GM23338 (cell line): ENCODE measurements at regions not wholly inside any gene's neighbourhood (a gene's known extent, or its start where the extent isn't known, plus 50 kb on each side); places are given as distances from the start of the nearest gene placed in this dataset.
A peak's percentile ranks its signal among the peaks of the same experiment; 100 is the strongest.

ENCODE experiments used
- ATAC-seq: fragments of 200-7000 bp; cut with Tn5 transposase; 3 replicates; pipeline ENCODE4 v1.9.1; 2020
- DNase-seq: peaks from one replicate; pipeline ENCODE4 v3.0.0-alpha.2; 2015; ENCODE audit warnings: low spot score
- H2AFZ ChIP-seq: fragments of 200-600 bp; sonication (generic); 2 replicates; pipeline ENCODE4 v1.8.0; 2016; ENCODE audit warnings: antibody characterized with exemption, mild to moderate bottlenecking, moderate library complexity
- H3F3A ChIP-seq: fragments of 200-600 bp; sonication (generic); replicated peaks from 2 replicates; pipeline ENCODE4 v1.8.0; 2017; ENCODE audit warnings: antibody characterized with exemption, mixed run types, low read depth
- H3K27ac ChIP-seq: fragments of 200-600 bp; sonication (generic); 2 replicates; pipeline ENCODE4 v1.6.1; 2016; ENCODE audit warnings: low read depth
- H3K27me3 ChIP-seq: fragments of 200-600 bp; sonication (generic); 2 replicates; pipeline ENCODE4 v1.8.0; 2016; ENCODE audit warnings: mild to moderate bottlenecking, mixed run types, moderate library complexity; ENCODE audit not compliant: insufficient read depth
- H3K36me3 ChIP-seq: fragments of 200-600 bp; sonication (generic); 2 replicates; pipeline ENCODE4 v1.8.0; 2016; ENCODE audit warnings: mild to moderate bottlenecking; ENCODE audit not compliant: insufficient read depth
- H3K4me1 ChIP-seq: fragments of 200-600 bp; sonication (generic); 2 replicates; pipeline ENCODE4 v1.8.0; 2016; ENCODE audit warnings: mild to moderate bottlenecking, moderate library complexity; ENCODE audit not compliant: insufficient read depth
- H3K4me2 ChIP-seq: fragments of 200-600 bp; sonication (generic); 2 replicates; pipeline ENCODE4 v1.7.1; 2017; ENCODE audit warnings: mixed run types
- H3K4me3 ChIP-seq: fragments of 200-600 bp; sonication (generic); 2 replicates; pipeline ENCODE4 v1.6.1; 2016; ENCODE audit warnings: mixed run types
- H3K79me2 ChIP-seq: fragments of 200-600 bp; sonication (generic); replicated peaks from 2 replicates; pipeline ENCODE4 v1.8.0; 2017; ENCODE audit warnings: mild to moderate bottlenecking; ENCODE audit not compliant: insufficient read depth
- H3K9me2 ChIP-seq: fragments of 200-600 bp; sonication (generic); 2 replicates; pipeline ENCODE4 v1.8.0; 2017; ENCODE audit not compliant: insufficient read depth
- H4K20me1 ChIP-seq: fragments of 200-600 bp; sonication (generic); replicated peaks from 2 replicates; pipeline ENCODE4 v1.8.0; 2017; ENCODE audit warnings: mild to moderate bottlenecking; ENCODE audit not compliant: insufficient read depth
- H3K27ac Mint-ChIP-seq: 2 replicates; pipeline ENCODE4 v1.8.0; 2020; ENCODE audit warnings: inconsistent platforms, mild to moderate bottlenecking, moderate library complexity, mixed read lengths
- H3K27me3 Mint-ChIP-seq: 3 replicates; pipeline ENCODE4 v1.8.0; 2022; ENCODE audit warnings: low read depth, mild to moderate bottlenecking, moderate library complexity, mixed read lengths, inconsistent platforms; ENCODE audit not compliant: insufficient read depth, poor library complexity
- H3K36me3 Mint-ChIP-seq: 3 replicates; pipeline ENCODE4 v1.8.0; 2021; ENCODE audit warnings: low read depth, mild to moderate bottlenecking, inconsistent platforms, moderate library complexity, mixed read lengths
- H3K4me1 Mint-ChIP-seq: 3 replicates; pipeline ENCODE4 v1.8.0; 2020; ENCODE audit warnings: mild to moderate bottlenecking, inconsistent platforms, mixed read lengths
- H3K4me3 Mint-ChIP-seq: 3 replicates; pipeline ENCODE4 v1.8.0; 2021; ENCODE audit warnings: moderate library complexity, mild to moderate bottlenecking, inconsistent platforms, mixed read lengths
- H3K9me3 Mint-ChIP-seq: 3 replicates; pipeline ENCODE4 v1.8.0; 2020; ENCODE audit warnings: moderate library complexity, mild to moderate bottlenecking, inconsistent platforms, mixed read lengths
- CREB1 ChIP-seq: fragments of 250-450 bp; sonication (Bioruptor Pico); IDR thresholded peaks from 2 replicates; pipeline ENCODE4 v1.5.0; 2020; ENCODE audit warnings: low read depth, mild to moderate bottlenecking, moderate library complexity
- CTCF ChIP-seq, 2 experiments: fragments of 200-600 bp in 1 of 2; sonication (generic) in 1 of 2; conservative IDR thresholded peaks; 2 replicates each; pipeline versions ENCODE4 v1.5.1 to v1.6.1; 2016 to 2017; ENCODE audit warnings: antibody characterized with exemption in 2 of 2, low read depth in 2 of 2, mild to moderate bottlenecking in 2 of 2, moderate library complexity in 1 of 2
- ETS1 ChIP-seq: IDR thresholded peaks from 2 replicates; pipeline ENCODE4 v1.6.1; 2016; ENCODE audit warnings: antibody characterized with exemption
- EZH2 ChIP-seq: fragments of 200-600 bp; sonication (generic); IDR thresholded peaks from one replicate; pipeline ENCODE4 v1.8.0; 2017; ENCODE audit warnings: antibody characterized with exemption, mild to moderate bottlenecking, low read depth; ENCODE audit not compliant: unreplicated experiment
- EZH2phosphoT487 ChIP-seq: fragments of 200-600 bp; sonication (generic); IDR thresholded peaks from one replicate; pipeline ENCODE4 v1.8.1; 2018; ENCODE audit warnings: antibody characterized with exemption; ENCODE audit not compliant: unreplicated experiment
- JUNB ChIP-seq: IDR thresholded peaks from one replicate; pipeline ENCODE4 v1.6.1; 2016; ENCODE audit warnings: antibody characterized with exemption; ENCODE audit not compliant: unreplicated experiment
- NANOG ChIP-seq: IDR thresholded peaks from 2 replicates; pipeline ENCODE4 v1.6.1; 2016; ENCODE audit warnings: antibody characterized with exemption, borderline replicate concordance
- POLR2AphosphoS5 ChIP-seq: IDR thresholded peaks from 2 replicates; pipeline ENCODE4 v1.6.1; 2016; ENCODE audit warnings: antibody characterized with exemption, low read depth
- REST ChIP-seq: IDR thresholded peaks from one replicate; pipeline ENCODE4 v1.6.1; 2018; ENCODE audit warnings: antibody characterized with exemption; ENCODE audit not compliant: unreplicated experiment
- STAT1 ChIP-seq: IDR thresholded peaks from one replicate; pipeline ENCODE4 v1.6.1; 2016; ENCODE audit warnings: antibody characterized with exemption; ENCODE audit not compliant: unreplicated experiment
- ZNF114 ChIP-seq: fragments of 250-450 bp; sonication (Bioruptor Pico); IDR thresholded peaks from 2 replicates; pipeline ENCODE4 v1.5.0; 2020; ENCODE audit warnings: mild to moderate bottlenecking, moderate library complexity
- ZNF331 ChIP-seq: fragments of 250-450 bp; sonication (Bioruptor Pico); IDR thresholded peaks from 2 replicates; pipeline ENCODE4 v1.5.0; 2020; ENCODE audit warnings: low read depth, mild to moderate bottlenecking, moderate library complexity
- ZNF462 ChIP-seq: fragments of 250-450 bp; sonication (Bioruptor Pico); IDR thresholded peaks from 2 replicates; pipeline ENCODE4 v1.5.0; 2020; ENCODE audit warnings: mild to moderate bottlenecking, moderate library complexity

- no peak overlapping the region for H3K4me2 ChIP-seq
- peaks cover 5% of the 10 kb centered on the region for H3K27me3 Mint-ChIP-seq
These were observed 619.4 kb downstream of the PYDC2 start for GRCh38 chr3:192080336-192080735.

More at GRCh38 chr3:192080336-192080735, 619.4 kb downstream of the PYDC2 start:
- ATAC-seq (no peak), DNase-seq (no peak)
- Histone ChIP-seq H3K27me3 (no peaks in the 10 kb centered on the region), H3K79me2 (no peaks in the 10 kb centered on the region), H3K4me1 (peaks cover 21% of the 10 kb centered on the region), H4K20me1 (no peaks in the 10 kb centered on the region), H3K4me3 (no peak overlapping the region), H3K27ac (no peak overlapping the region), H2AFZ (peak overlapping the region; percentile 64), H3K9me2 (peaks cover 6% of the 10 kb centered on the region; the same call in 1 of the 2 replicates), H3F3A (no peaks in the 10 kb centered on the region), H3K36me3 (no peaks in the 10 kb centered on the region)
- Mint-ChIP-seq H3K9me3 (peaks cover 11% of the 10 kb centered on the region), H3K27ac (no peak overlapping the region), H3K36me3 (peaks cover 11% of the 10 kb centered on the region; the same call in 2 of the 3 replicates), H3K4me3 (no peak overlapping the region), H3K4me1 (peaks cover 24% of the 10 kb centered on the region)
- TF ChIP-seq EZH2phosphoT487 (no peak), CTCF (conservative IDR thresholded peaks at IDR 0.05; ENCODE audit: low read depth in 2 of 2) (no peak), ZNF114 (no peak), ETS1 (no peak), ZNF331 (CRISPR knock-in tag) (no peak), NANOG (no peak), EZH2 (no peak), REST (no peak), JUNB (no peak), STAT1 (no peak), ZNF462 (CRISPR knock-in tag) (no peak), POLR2AphosphoS5 (no peak), CREB1 (no peak)
